SU-DHL-6 (cell line): ENCODE measurements at regions not wholly inside any gene's neighbourhood (a gene's known extent, or its start where the extent isn't known, plus 50 kb on each side); places are given as distances from the start of the nearest gene placed in this dataset.

Experiments
- H2AFZ ChIP-seq: fragments of 200-600 bp; sonication (generic); 2 replicates; pipeline ENCODE4 v1.6.1; 2014; ENCODE audit warnings: low read depth, mild to moderate bottlenecking, moderate library complexity, mixed read lengths, antibody characterized with exemption, low read length; ENCODE audit not compliant: severe bottlenecking
- H3F3A ChIP-seq: fragments of 200-600 bp; shearing (Covaris generic); 2 replicates; pipeline ENCODE4 v1.6.0; 2016; ENCODE audit warnings: antibody characterized with exemption, mild to moderate bottlenecking; ENCODE audit not compliant: insufficient read depth
- H3K27ac ChIP-seq: fragments of 200-600 bp; sonication (generic); 2 replicates; pipeline ENCODE4 v1.5.1; 2016; ENCODE audit warnings: low read depth, mild to moderate bottlenecking, low read length, moderate library complexity, mixed read lengths
- H3K27me3 ChIP-seq: fragments of 200-600 bp; sonication (generic), shearing (Covaris generic); 2 replicates; pipeline ENCODE4 v1.6.0; 2014; ENCODE audit warnings: mild to moderate bottlenecking, low read length
- H3K36me3 ChIP-seq: fragments of 200-600 bp; sonication (generic); 2 replicates; pipeline ENCODE4 v1.6.1; 2014; ENCODE audit warnings: mild to moderate bottlenecking, low read length, mixed read lengths
- H3K4me2 ChIP-seq: fragments of 300-600, 200-600 bp; shearing (Covaris generic), sonication (generic); 2 replicates; pipeline ENCODE4 v1.6.0; 2014; ENCODE audit warnings: low read length, low read depth, mild to moderate bottlenecking; ENCODE audit not compliant: poor library complexity, severe bottlenecking
- H3K4me3 ChIP-seq: fragments of 200-600 bp; sonication (generic); 2 replicates; pipeline ENCODE4 v1.5.1; 2014; ENCODE audit warnings: antibody characterized with exemption, low read length, mild to moderate bottlenecking, mixed read lengths; ENCODE audit not compliant: insufficient read depth, poor library complexity, severe bottlenecking
- H3K79me2 ChIP-seq: fragments of 200-600 bp; sonication (generic); 2 replicates; pipeline ENCODE4 v1.6.1; 2014; ENCODE audit warnings: mild to moderate bottlenecking, low read length, moderate library complexity; ENCODE audit not compliant: insufficient read depth
- H3K9ac ChIP-seq: fragments of 200-600 bp; sonication (generic); 2 replicates; pipeline ENCODE4 v1.7.0; 2014; ENCODE audit warnings: mild to moderate bottlenecking, low read length
- H3K9me2 ChIP-seq: fragments of 200-600 bp; sonication (generic); replicated peaks from 2 replicates; pipeline ENCODE4 v1.6.1; 2014; ENCODE audit warnings: low read length; ENCODE audit not compliant: insufficient read depth
- H3K9me3 ChIP-seq: fragments of 200-600 bp; sonication (generic); 2 replicates; pipeline ENCODE4 v1.6.1; 2014; ENCODE audit warnings: low read length, mixed read lengths; ENCODE audit not compliant: insufficient read depth
- H4K20me1 ChIP-seq: fragments of 200-600 bp; sonication (generic); 2 replicates; pipeline ENCODE4 v1.6.1; 2014; ENCODE audit warnings: low read depth, mild to moderate bottlenecking, antibody characterized with exemption, low read length, moderate library complexity, mixed read lengths
- EZH2phosphoT487 ChIP-seq: fragments of 200-600 bp; sonication (generic), shearing (Covaris generic); conservative IDR thresholded peaks from 2 replicates; pipeline ENCODE4 v1.6.1; 2018; ENCODE audit warnings: mild to moderate bottlenecking, antibody characterized with exemption, low read length, moderate library complexity, mixed read lengths
- TF ChIP-seq, protein P1 (sequence below): fragments of 200-600 bp; sonication (generic); IDR thresholded peaks from one replicate; pipeline ENCODE4 v1.5.1; 2017; ENCODE audit warnings: antibody characterized with exemption, mild to moderate bottlenecking, low read length, moderate library complexity; ENCODE audit not compliant: insufficient read depth, poor library complexity, severe bottlenecking

DNA sequence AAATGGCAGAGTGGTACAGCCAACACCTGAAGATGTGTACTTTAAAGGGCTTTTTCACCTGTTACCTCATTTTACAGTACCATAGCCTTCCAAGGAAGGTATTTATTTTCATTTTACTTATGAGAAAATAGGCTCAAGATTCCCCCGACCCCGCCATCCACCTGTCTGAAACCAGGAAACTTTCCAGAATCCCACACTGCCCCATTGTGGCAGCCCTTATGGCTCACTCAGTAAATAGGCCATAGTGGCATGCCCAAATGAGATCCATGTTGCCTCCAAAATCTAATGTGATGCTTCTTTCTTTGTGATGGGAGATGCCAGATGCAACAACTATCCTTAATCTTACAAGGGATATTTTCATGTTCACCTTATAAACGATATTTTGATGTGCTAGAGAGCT lies 97.8 kb downstream of the EBNA1BP2 start:
- TF ChIP-seq, protein P1, sequence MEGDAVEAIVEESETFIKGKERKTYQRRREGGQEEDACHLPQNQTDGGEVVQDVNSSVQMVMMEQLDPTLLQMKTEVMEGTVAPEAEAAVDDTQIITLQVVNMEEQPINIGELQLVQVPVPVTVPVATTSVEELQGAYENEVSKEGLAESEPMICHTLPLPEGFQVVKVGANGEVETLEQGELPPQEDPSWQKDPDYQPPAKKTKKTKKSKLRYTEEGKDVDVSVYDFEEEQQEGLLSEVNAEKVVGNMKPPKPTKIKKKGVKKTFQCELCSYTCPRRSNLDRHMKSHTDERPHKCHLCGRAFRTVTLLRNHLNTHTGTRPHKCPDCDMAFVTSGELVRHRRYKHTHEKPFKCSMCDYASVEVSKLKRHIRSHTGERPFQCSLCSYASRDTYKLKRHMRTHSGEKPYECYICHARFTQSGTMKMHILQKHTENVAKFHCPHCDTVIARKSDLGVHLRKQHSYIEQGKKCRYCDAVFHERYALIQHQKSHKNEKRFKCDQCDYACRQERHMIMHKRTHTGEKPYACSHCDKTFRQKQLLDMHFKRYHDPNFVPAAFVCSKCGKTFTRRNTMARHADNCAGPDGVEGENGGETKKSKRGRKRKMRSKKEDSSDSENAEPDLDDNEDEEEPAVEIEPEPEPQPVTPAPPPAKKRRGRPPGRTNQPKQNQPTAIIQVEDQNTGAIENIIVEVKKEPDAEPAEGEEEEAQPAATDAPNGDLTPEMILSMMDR, result no peak
- TF ChIP-seq EZH2phosphoT487, result no peak
- no peak overlapping the region for H3K4me3 ChIP-seq

DNA sequence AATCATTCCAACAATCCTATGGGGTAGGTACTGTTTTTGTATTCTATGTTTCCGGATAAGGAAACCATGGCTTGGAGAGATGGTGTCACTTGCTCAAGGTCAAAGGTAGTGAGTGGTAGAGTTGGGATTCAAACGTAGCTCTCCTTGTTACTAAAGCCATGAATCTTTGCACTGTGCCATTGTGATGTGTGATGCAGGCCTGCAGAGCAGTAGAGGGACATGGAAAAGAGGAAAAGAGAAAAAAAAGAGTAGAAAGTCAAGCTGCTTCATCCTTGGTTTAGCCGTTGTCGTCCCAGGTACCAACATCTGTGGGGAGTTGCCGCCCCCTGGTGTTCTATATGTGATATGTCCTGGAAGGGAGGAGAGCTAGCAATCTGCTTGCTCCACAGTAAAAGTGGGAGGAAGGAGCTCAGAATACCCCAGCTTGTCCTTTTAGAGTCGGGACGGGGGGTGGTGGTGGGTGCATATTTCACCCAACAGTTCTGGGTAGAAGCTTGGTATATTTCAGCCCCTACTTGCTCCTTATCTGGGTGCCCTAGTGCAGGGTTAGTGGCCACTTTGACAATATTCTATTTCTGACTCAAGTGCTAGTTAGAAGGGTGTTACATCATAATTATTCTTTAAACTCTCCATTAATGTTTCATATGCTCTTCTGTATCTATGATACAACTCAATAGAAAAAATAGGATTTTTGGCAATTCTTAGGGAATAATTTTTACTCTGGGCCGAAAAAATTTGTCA lies 98.4 kb downstream of the EBNA1BP2 start:
- H2AFZ ChIP-seq, result peak overlapping the region; percentile 73
- no peaks in the 10 kb centered on the region for H4K20me1 ChIP-seq
- H3F3A ChIP-seq, result peaks cover 5% of the 10 kb centered on the region; the same call in 1 of the 2 replicates
- H3K9me3 ChIP-seq, result no peaks in the 10 kb centered on the region
- no peak for TF ChIP-seq EZH2phosphoT487
- TF ChIP-seq, protein P1, result peak; percentile 62
- H3K4me3 ChIP-seq, result no peak overlapping the region
- H3K27ac ChIP-seq, result no peak overlapping the region
- H3K4me2 ChIP-seq, result no peak overlapping the region
- no peaks in the 10 kb centered on the region for H3K9me2 ChIP-seq
- H3K9ac ChIP-seq, result no peak overlapping the region
- no peaks in the 10 kb centered on the region for H3K79me2 ChIP-seq
- no peaks in the 10 kb centered on the region for H3K27me3 ChIP-seq
- no peaks in the 10 kb centered on the region for H3K36me3 ChIP-seq

More for the DNA sequence above, 97.8 kb downstream of the EBNA1BP2 start:
- Histone ChIP-seq H4K20me1 (no peaks in the 10 kb centered on the region), H3K79me2 (no peaks in the 10 kb centered on the region), H3K9ac (no peak overlapping the region), H3K9me2 (no peaks in the 10 kb centered on the region), H3K27ac (no peak overlapping the region), H3K4me2 (no peak overlapping the region), H3F3A (peaks cover 5% of the 10 kb centered on the region; the same call in 1 of the 2 replicates), H3K27me3 (no peaks in the 10 kb centered on the region), H3K9me3 (no peaks in the 10 kb centered on the region), H2AFZ (no peak overlapping the region), H3K36me3 (no peaks in the 10 kb centered on the region)

DNA sequence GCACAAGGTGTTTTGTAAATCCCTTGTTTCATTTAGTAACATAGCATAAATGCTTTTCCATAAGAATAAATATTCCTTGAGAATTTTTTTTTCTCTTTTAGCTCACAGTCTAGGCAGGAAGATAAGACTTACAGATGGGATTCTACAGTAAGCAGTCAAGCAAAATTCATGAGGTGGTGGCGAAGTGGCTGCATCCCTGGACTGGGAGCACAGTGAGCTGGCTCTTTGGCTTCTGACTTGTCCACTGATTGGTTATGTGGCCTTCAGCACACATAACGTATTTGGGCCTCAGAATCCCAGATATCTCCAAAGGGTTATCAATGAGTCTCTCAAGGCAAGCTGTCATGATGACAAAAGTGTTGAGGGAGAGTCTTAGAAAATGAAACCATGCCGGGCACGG lies 99.8 kb downstream of the EBNA1BP2 start:
- H3K27me3 ChIP-seq, result no peaks in the 10 kb centered on the region
- no peaks in the 10 kb centered on the region for H3K9me2 ChIP-seq
- H3K4me2 ChIP-seq, result peak overlapping the region; percentile 30
- H3K4me3 ChIP-seq, result no peak overlapping the region
- H3K9ac ChIP-seq, result no peak overlapping the region
- no peaks in the 10 kb centered on the region for H3K9me3 ChIP-seq
- H3F3A ChIP-seq, result peaks cover 5% of the 10 kb centered on the region; the same call in 1 of the 2 replicates
- no peaks in the 10 kb centered on the region for H3K36me3 ChIP-seq
- H4K20me1 ChIP-seq, result no peaks in the 10 kb centered on the region
- no peak overlapping the region for H3K27ac ChIP-seq
- TF ChIP-seq, protein P1, result no peak
- TF ChIP-seq EZH2phosphoT487, result no peak
- no peaks in the 10 kb centered on the region for H3K79me2 ChIP-seq
- peak overlapping the region; percentile 32 for H2AFZ ChIP-seq
